ENCODE measurements at regions not wholly inside any gene's neighbourhood (a gene's known extent, or its start where the extent isn't known, plus 50 kb on each side); places are given as distances from the start of the nearest gene placed in this dataset.

- H3K27ac ChIP-seq: no peak overlapping the region
- TF ChIP-seq, protein P1, sequence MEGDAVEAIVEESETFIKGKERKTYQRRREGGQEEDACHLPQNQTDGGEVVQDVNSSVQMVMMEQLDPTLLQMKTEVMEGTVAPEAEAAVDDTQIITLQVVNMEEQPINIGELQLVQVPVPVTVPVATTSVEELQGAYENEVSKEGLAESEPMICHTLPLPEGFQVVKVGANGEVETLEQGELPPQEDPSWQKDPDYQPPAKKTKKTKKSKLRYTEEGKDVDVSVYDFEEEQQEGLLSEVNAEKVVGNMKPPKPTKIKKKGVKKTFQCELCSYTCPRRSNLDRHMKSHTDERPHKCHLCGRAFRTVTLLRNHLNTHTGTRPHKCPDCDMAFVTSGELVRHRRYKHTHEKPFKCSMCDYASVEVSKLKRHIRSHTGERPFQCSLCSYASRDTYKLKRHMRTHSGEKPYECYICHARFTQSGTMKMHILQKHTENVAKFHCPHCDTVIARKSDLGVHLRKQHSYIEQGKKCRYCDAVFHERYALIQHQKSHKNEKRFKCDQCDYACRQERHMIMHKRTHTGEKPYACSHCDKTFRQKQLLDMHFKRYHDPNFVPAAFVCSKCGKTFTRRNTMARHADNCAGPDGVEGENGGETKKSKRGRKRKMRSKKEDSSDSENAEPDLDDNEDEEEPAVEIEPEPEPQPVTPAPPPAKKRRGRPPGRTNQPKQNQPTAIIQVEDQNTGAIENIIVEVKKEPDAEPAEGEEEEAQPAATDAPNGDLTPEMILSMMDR (IDR thresholded peaks at IDR 0.05): no peak
- DNase-seq (ENCODE audit: low spot score): no peak
- no peak overlapping the region for H3K4me3 ChIP-seq
Measured at GRCh38 chr6:164013480-164014208, 599.1 kb downstream of the QKI start.

DNA sequence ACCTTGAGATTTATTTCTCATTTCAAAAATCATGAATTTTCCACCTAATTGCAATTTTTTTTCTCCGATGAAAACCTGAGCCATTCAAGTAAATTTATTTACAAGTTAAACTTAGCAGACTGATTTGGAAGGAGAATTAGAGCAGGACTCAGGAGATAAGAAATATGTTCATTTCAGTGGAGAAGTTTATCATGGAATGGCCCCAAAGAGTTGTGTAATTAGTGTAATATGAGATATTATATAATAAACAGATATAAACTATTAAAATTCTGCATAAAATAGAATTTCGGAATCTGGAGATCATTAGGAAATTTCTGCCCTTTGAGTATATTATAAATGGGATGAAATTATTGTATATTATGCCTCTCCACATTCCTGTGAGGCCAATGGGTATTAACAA, 596.8 kb downstream of the QKI start:
- H3K4me3 ChIP-seq: no peak overlapping the region
- TF ChIP-seq, protein P1 (IDR thresholded peaks at IDR 0.05): no peak
- DNase-seq (ENCODE audit: low spot score): no peak
- no peak overlapping the region for H3K27ac ChIP-seq

DNA sequence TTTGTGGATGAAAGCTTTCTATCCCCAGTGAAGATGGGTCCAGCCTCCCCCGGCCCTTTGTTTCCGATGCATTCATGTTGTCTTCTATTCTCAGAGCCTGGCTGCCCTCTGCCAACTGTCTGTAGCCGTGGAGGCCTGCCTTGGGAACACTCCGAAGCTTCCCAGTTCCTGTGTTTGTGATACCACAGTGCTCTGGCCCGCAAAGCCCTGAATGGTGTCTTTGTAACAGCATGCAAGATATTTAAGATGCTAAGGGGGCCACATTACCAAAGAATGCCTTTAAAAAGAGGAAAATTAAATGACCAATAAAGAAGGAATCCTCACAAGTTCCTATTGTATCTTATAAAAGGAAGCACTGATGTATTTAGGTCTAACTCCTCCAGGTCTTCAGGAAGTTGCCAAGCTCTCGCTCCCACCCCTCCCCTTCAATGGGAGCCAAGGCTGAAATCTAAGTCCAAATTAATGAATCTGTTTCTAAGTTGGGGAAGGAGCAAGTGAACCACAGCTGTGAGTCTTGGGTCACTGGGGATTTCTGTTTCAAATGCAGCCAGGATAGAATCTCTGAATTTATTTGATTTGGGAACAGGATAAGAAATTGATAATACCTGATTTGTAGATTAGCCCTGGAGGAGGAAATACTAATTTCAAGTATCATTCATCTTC, 596.1 kb downstream of the QKI start:
- no peak overlapping the region for H3K27ac ChIP-seq
- no peak for DNase-seq (ENCODE audit: low spot score)
- H3K4me3 ChIP-seq: no peak overlapping the region
- TF ChIP-seq, protein P1 (IDR thresholded peaks at IDR 0.05): no peak

- no peak overlapping the region for H3K27ac ChIP-seq
- H3K4me3 ChIP-seq: no peak overlapping the region
- TF ChIP-seq, protein P1 (IDR thresholded peaks at IDR 0.05): no peak
- DNase-seq (ENCODE audit: low spot score): no peak
Measured at GRCh38 chr6:164008902-164009301, 594.4 kb downstream of the QKI start.

- Histone ChIP-seq H3K27ac (no peak overlapping the region), H3K4me3 (no peak overlapping the region)
- DNase-seq (ENCODE audit: low spot score): no peak
- TF ChIP-seq, protein P1 (IDR thresholded peaks at IDR 0.05): no peak
Measured at GRCh38 chr6:164007881-164008280, 593.4 kb downstream of the QKI start.

DNA sequence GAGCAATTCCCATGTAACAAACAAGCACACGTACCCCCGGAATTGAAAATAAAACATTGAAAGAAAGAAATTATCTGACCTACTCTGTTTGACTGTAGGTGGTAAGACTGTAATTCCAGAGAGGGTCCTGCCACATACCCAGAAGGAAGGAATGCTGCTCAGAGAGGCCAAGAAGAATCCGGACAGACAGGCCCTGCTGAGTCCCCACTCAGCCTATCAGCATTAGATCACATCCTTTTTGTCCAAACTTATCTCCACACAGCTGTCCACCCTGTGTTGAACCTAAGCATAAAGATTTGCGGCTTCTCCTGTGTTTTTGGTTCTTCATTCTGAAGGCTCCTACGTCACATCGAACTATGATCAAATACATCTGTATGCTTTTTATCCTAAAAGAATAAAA, 591.9 kb downstream of the QKI start:
- no peak overlapping the region for H3K4me3 ChIP-seq
- no peak overlapping the region for H3K27ac ChIP-seq
- DNase-seq (ENCODE audit: low spot score): no peak
- TF ChIP-seq, protein P1 (IDR thresholded peaks at IDR 0.05): no peak
